K562 (cell line): ENCODE measurements at regions not wholly inside any gene's neighbourhood (a gene's known extent, or its start where the extent isn't known, plus 50 kb on each side); places are given as distances from the start of the nearest gene placed in this dataset.

Experiments used
- BRF2 ChIP-seq: IDR thresholded peaks from 3 replicates; pipeline ENCODE4 v1.6.1; 2011; ENCODE audit warnings: borderline replicate concordance, mild to moderate bottlenecking; ENCODE audit not compliant: insufficient read length, insufficient read depth
- C11orf30 ChIP-seq: fragments of 450-650 bp; IDR thresholded peaks from 2 replicates; pipeline ENCODE4 v1.6.1; 2016; ENCODE audit warnings: low read depth, mild to moderate bottlenecking
- DMBX1 ChIP-seq: fragments of 250-450 bp; sonication (Bioruptor Pico); IDR thresholded peaks from 2 replicates; pipeline ENCODE4 v1.8.0; 2022; ENCODE audit warnings: inconsistent platforms, mild to moderate bottlenecking, moderate library complexity, borderline replicate concordance
- EP400 ChIP-seq: fragments of 450-650 bp; IDR thresholded peaks from 2 replicates; pipeline ENCODE4 v1.6.1; 2017; ENCODE audit warnings: antibody characterized with exemption, mild to moderate bottlenecking, moderate library complexity
- FOXJ2 ChIP-seq: fragments of 200-800 bp; sonication (Bioruptor generic); IDR thresholded peaks from 2 replicates; pipeline ENCODE4 v1.6.1; 2016; ENCODE audit warnings: missing genetic modification characterization, missing compliant biosample characterization
- FOXP1 ChIP-seq: sonication (generic); formaldehyde crosslinking; IDR thresholded peaks from 2 replicates; pipeline ENCODE4 v1.8.0; 2022; ENCODE audit warnings: mild to moderate bottlenecking, missing genetic modification reagents
- HDAC6 ChIP-seq: IDR thresholded peaks from 2 replicates; pipeline ENCODE4 v1.6.1; 2012; ENCODE audit warnings: low read depth, mild to moderate bottlenecking, control low read depth, inconsistent platforms, low read length, moderate library complexity
- MAFG ChIP-seq: fragments of 450-650 bp; conservative IDR thresholded peaks from 2 replicates; pipeline ENCODE4 v1.6.1; 2016; ENCODE audit warnings: missing genetic modification characterization, missing compliant biosample characterization
- MEF2D ChIP-seq: conservative IDR thresholded peaks from 2 replicates; pipeline ENCODE4 v1.6.1; 2016; ENCODE audit warnings: low read depth, missing genetic modification characterization, missing compliant biosample characterization
- MYC ChIP-seq, 2 experiments: fragments of 250-450 bp in 1 of 2; sonication (Bioruptor Pico) in 1 of 2; IDR thresholded peaks; 2 replicates each; pipeline versions ENCODE4 v1.5.1 to v1.6.1; 2012 to 2021; ENCODE audit warnings: low read depth in 2 of 2, borderline replicate concordance in 1 of 2, improper control_type of control experiment in 1 of 2, low read length in 1 of 2, mild to moderate bottlenecking in 1 of 2, moderate library complexity in 1 of 2
- PHF8 ChIP-seq: fragments of 200-600 bp; sonication (generic); IDR thresholded peaks from 2 replicates; pipeline ENCODE4 v1.6.1; 2012; ENCODE audit warnings: mixed run types, mild to moderate bottlenecking, inconsistent platforms, low read length, moderate library complexity, borderline replicate concordance
- PML ChIP-seq: IDR thresholded peaks from 2 replicates; pipeline ENCODE4 v1.6.1; 2012; ENCODE audit warnings: low read length, inconsistent platforms
- POLR2B ChIP-seq: fragments of 450-650 bp; IDR thresholded peaks from 2 replicates; pipeline ENCODE4 v1.6.1; 2018; ENCODE audit warnings: low read depth; ENCODE audit not compliant: partially characterized antibody
- TAF7 ChIP-seq: fragments of 450-650 bp; IDR thresholded peaks from 2 replicates; pipeline ENCODE4 v1.6.1; 2016; ENCODE audit warnings: missing genetic modification characterization, missing compliant biosample characterization
- VEZF1 ChIP-seq: fragments of 200-800 bp; sonication (Bioruptor generic); IDR thresholded peaks from 2 replicates; pipeline ENCODE4 v1.6.1; 2017; ENCODE audit warnings: missing genetic modification characterization, missing compliant biosample characterization
- ZNF175 ChIP-seq: fragments of 200-800 bp; sonication (Bioruptor generic); IDR thresholded peaks from 2 replicates; pipeline ENCODE4 v1.6.1; 2016; ENCODE audit warnings: low read depth, mild to moderate bottlenecking, missing genetic modification characterization, missing compliant biosample characterization
- ZNF282 ChIP-seq: sonication (generic); formaldehyde crosslinking; IDR thresholded peaks from 2 replicates; pipeline ENCODE4 v1.8.1; 2023; ENCODE audit warnings: missing genetic modification reagents
- ZNF592 ChIP-seq: fragments of 450-650 bp; IDR thresholded peaks from 2 replicates; pipeline ENCODE4 v1.6.1; 2017; ENCODE audit warnings: antibody characterized with exemption, mild to moderate bottlenecking
- ZNF655 ChIP-seq: fragments of 250-450 bp; sonication (Bioruptor Pico); IDR thresholded peaks from 2 replicates; pipeline ENCODE4 v1.5.0; 2021

- TF ChIP-seq ZNF592 (peak; percentile 97), ZNF655 (CRISPR knock-in tag) (no peak), BRF2 (no peak), ZNF175 (CRISPR knock-in tag) (peak; percentile 81), FOXP1 (CRISPR knock-in tag) (no peak), TAF7 (tag) (no peak), PHF8 (peak; percentile 25; the same call in 1 of the 2 replicates), ZNF282 (CRISPR knock-in tag) (no peak), EP400 (peak; percentile 65), HDAC6 (no peak), DMBX1 (peak; percentile 71), C11orf30 (peak; percentile 99), PML (no peak), VEZF1 (CRISPR knock-in tag) (peak; percentile 34; the same call in 1 of the 2 replicates), FOXJ2 (tag) (peak; percentile 77; the same call in 1 of the 2 replicates), MYC (IDR thresholded peaks at IDR 0.05; ENCODE audit: low read depth, low read length) (peak; percentile 22; the same call in 1 of the 2 replicates), MYC (CRISPR knock-in tag; IDR thresholded peaks at IDR 0.05; ENCODE audit: borderline replicate concordance, low read depth) (no peak), POLR2B (peak; percentile 51), MAFG (tag) (peak; percentile 98), MEF2D (tag) (peak; percentile 72)
These were observed 164.4 kb upstream of the NAMPT start (continued) for GRCh38 chr7:106448992-106449859.
